ENCODE measurements at regions not wholly inside any gene's neighbourhood (a gene's known extent, or its start where the extent isn't known, plus 50 kb on each side); places are given as distances from the start of the nearest gene placed in this dataset.

- H3K79me2 ChIP-seq (ENCODE audit: control insufficient read depth, insufficient read depth, low read length) = no peaks in the 10 kb centered on the region
- no peaks in the 10 kb centered on the region for H3K27me3 ChIP-seq (ENCODE audit: control insufficient read depth in 2 of 2, insufficient read depth in 2 of 2, low read length in 2 of 2)
- no TSS peak for BruUV-seq (replicated peaks)
- POLR2A ChIA-PET = no interaction called here
- no peaks in the 10 kb centered on the region for H3K9me1 ChIP-seq (replicated peaks; ENCODE audit: control insufficient read depth, extremely low read depth, insufficient read depth, low read length)
- H3K9ac ChIP-seq (replicated peaks; ENCODE audit: extremely low read depth, insufficient read depth, low read length) = no peak overlapping the region
- no peaks in the 10 kb centered on the region for H3K9me3 ChIP-seq (replicated peaks; ENCODE audit: control insufficient read depth, insufficient read depth, low read length)
- dilution Hi-C loops (cut with MboI; ENCODE audit: extremely low pct_ligation_motif_present, low sequenced_read_pairs) = no loop called here
- H3K36me3 ChIP-seq (ENCODE audit: control insufficient read depth in 2 of 2, extremely low read depth in 1 of 2, insufficient read depth in 2 of 2, low read length in 2 of 2) = no peaks in the 10 kb centered on the region
- no peaks in the 10 kb centered on the region for H3K4me1 ChIP-seq (ENCODE audit: control insufficient read depth, extremely low read depth, insufficient read depth, low read length)
- H3K4me3 ChIP-seq (replicated peaks in 1 of 3; ENCODE audit: insufficient read depth in 1 of 3, low read depth in 1 of 3, low read length in 3 of 3) = no peak overlapping the region
- CTCF ChIA-PET = no interaction called here
- FAIRE-seq = no peak
- no peak overlapping the region for H2AFZ ChIP-seq (ENCODE audit: low read depth, low read length)
- TF ChIP-seq FOS (IDR thresholded peaks at IDR 0.05; ENCODE audit: borderline replicate concordance, insufficient read depth, low read length) (no peak), POLR2AphosphoS5 (IDR thresholded peaks at IDR 0.05; ENCODE audit: insufficient read depth, low read depth, low read length) (no peak), JUN (IDR thresholded peaks at IDR 0.05; ENCODE audit: borderline replicate concordance, insufficient read depth, insufficient read length, low read depth) (no peak), POLR2A (IDR thresholded peaks at IDR 0.05; ENCODE audit: low read depth, low read length) (no peak), CTCF (IDR thresholded peaks at IDR 0.05; ENCODE audit: extremely low read depth in 1 of 2, insufficient read depth in 1 of 2, low read depth in 1 of 2, low read length in 2 of 2) (no peak)
- no peak overlapping the region for H3K27ac ChIP-seq (ENCODE audit: insufficient read depth, low read depth, low read length)
- no peak overlapping the region for H3K4me2 ChIP-seq (ENCODE audit: insufficient read depth, low read length)
- intact Hi-C loops (cut with micrococcal nuclease) = no loop called here
- DNase-seq (ENCODE audit: low read depth, low spot score) = no peak
- H4K20me1 ChIP-seq (replicated peaks; ENCODE audit: control insufficient read depth, extremely low read depth, insufficient read depth, low read length) = no peaks in the 10 kb centered on the region
These were observed 318.4 kb downstream of the DHX15 start for GRCh38 chr4:24265989-24266388.

GRCh38 chr4:24262616-24263015, 321.7 kb downstream of the DHX15 start:
- no peaks in the 10 kb centered on the region for H3K4me1 ChIP-seq (ENCODE audit: control insufficient read depth, extremely low read depth, insufficient read depth, low read length)
- ChIA-PET CTCF (no interaction called here), POLR2A (no interaction called here)
- H4K20me1 ChIP-seq (replicated peaks; ENCODE audit: control insufficient read depth, extremely low read depth, insufficient read depth, low read length) = no peaks in the 10 kb centered on the region
- FAIRE-seq = no peak
- H3K4me2 ChIP-seq (ENCODE audit: insufficient read depth, low read length) = no peak overlapping the region
- intact Hi-C loops (cut with micrococcal nuclease) (no loop called here), dilution Hi-C loops (cut with MboI; ENCODE audit: extremely low pct_ligation_motif_present, low sequenced_read_pairs) (no loop called here)
- no TSS peak for BruUV-seq (replicated peaks)
- H2AFZ ChIP-seq (ENCODE audit: low read depth, low read length) = no peak overlapping the region
- TF ChIP-seq EZH2 (IDR thresholded peaks at IDR 0.05; ENCODE audit: borderline replicate concordance, low read depth, low read length, severe bottlenecking) (no peak), CTCF (IDR thresholded peaks at IDR 0.05; ENCODE audit: extremely low read depth in 1 of 2, insufficient read depth in 1 of 2, low read depth in 1 of 2, low read length in 2 of 2) (no peak), POLR2A (IDR thresholded peaks at IDR 0.05; ENCODE audit: low read depth, low read length) (no peak), FOS (IDR thresholded peaks at IDR 0.05; ENCODE audit: borderline replicate concordance, insufficient read depth, low read length) (no peak), JUN (IDR thresholded peaks at IDR 0.05; ENCODE audit: borderline replicate concordance, insufficient read depth, insufficient read length, low read depth) (no peak), POLR2AphosphoS5 (IDR thresholded peaks at IDR 0.05; ENCODE audit: insufficient read depth, low read depth, low read length) (no peak), GATA2 (IDR thresholded peaks at IDR 0.05; ENCODE audit: insufficient read depth, insufficient read length, low read depth, low read length) (no peak), MAX (IDR thresholded peaks at IDR 0.05; ENCODE audit: insufficient read depth, insufficient read length) (no peak), MYC (IDR thresholded peaks at IDR 0.05; ENCODE audit: low read depth, low read length) (no peak)
- no peaks in the 10 kb centered on the region for H3K79me2 ChIP-seq (ENCODE audit: control insufficient read depth, insufficient read depth, low read length)
- no peaks in the 10 kb centered on the region for H3K27me3 ChIP-seq (ENCODE audit: control insufficient read depth in 2 of 2, insufficient read depth in 2 of 2, low read length in 2 of 2)
- H3K9me1 ChIP-seq (replicated peaks; ENCODE audit: control insufficient read depth, extremely low read depth, insufficient read depth, low read length) = no peaks in the 10 kb centered on the region
- no peaks in the 10 kb centered on the region for H3K9me3 ChIP-seq (replicated peaks; ENCODE audit: control insufficient read depth, insufficient read depth, low read length)
- H3K36me3 ChIP-seq (ENCODE audit: control insufficient read depth in 2 of 2, extremely low read depth in 1 of 2, insufficient read depth in 2 of 2, low read length in 2 of 2) = no peaks in the 10 kb centered on the region
- no peak overlapping the region for H3K27ac ChIP-seq (ENCODE audit: insufficient read depth, low read depth, low read length)
- no peak overlapping the region for H3K4me3 ChIP-seq (replicated peaks in 1 of 3; ENCODE audit: insufficient read depth in 1 of 3, low read depth in 1 of 3, low read length in 3 of 3)
- H3K9ac ChIP-seq (replicated peaks; ENCODE audit: extremely low read depth, insufficient read depth, low read length) = no peak overlapping the region
- DNase-seq (ENCODE audit: low read depth, low spot score) = no peak

All from endothelial cell of umbilical vein (primary cell).